SK-N-DZ (cell line): ENCODE measurements at regions not wholly inside any gene's neighbourhood (a gene's known extent, or its start where the extent isn't known, plus 50 kb on each side); places are given as distances from the start of the nearest gene placed in this dataset.

Experiments used
- DNase-seq: peaks from one replicate; pipeline ENCODE4 v3.0.0-alpha.2; 2015; ENCODE audit warnings: low spot score

GRCh38 chr6:168384045-168385036 lies 56.6 kb upstream of the SMOC2 start:
- no peak for DNase-seq

DNA sequence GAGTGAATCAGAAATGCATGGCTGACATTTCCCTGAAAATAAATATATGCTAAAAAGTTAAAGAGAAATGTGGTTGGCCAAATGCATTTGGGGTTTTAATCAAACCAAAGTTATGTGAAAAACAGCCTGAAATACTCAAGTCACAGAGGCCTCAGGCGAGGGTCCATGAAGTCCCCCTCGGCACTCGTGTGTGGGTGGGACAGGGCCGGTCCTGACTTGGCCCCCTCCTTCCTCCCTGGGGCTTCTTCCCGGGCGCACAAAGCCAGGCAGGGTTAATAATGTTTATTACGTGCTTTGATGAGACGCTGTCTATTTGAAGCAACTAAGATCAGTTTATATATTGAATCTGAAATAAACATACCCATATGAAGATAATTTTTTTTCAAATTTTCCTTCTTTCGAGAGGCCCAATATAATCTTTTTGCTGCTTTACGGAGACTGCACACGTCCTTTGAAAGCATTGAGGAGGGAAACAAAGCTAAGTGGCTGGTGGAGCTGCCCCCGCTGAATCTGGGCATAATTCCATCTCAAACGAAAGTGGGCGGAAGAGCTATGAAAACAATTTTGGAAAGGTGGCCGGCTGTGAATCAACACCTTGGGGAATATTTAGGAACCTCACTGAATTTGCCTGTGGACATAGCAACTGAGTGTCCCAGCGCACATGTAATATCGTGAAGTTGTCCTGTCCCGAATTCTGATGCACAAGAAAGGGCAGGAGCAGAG lies 55.8 kb upstream of the SMOC2 start:
- DNase-seq: no peak

GRCh38 chr6:168385858-168386735 lies 54.9 kb upstream of the SMOC2 start:
- no peak for DNase-seq

DNA sequence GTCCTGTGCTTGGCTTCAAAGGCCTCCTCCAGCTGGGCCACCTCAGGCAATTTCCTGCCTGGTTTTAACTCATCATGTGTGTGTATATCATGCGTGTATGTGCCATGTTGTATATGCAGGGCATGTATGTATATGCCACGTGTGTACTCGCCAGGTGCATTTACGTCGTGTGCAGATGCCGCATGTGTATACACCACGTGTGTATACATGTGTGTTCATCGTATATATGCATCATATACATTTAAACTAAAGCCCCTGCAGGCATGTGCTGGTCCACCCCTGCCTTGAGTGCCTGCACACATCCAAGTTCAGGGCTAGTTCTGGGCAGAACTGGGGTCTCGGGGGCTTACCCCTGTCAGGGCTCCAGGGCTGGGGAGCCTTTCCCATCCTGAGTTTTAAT lies 54.0 kb upstream of the SMOC2 start:
- DNase-seq: no peak

DNA sequence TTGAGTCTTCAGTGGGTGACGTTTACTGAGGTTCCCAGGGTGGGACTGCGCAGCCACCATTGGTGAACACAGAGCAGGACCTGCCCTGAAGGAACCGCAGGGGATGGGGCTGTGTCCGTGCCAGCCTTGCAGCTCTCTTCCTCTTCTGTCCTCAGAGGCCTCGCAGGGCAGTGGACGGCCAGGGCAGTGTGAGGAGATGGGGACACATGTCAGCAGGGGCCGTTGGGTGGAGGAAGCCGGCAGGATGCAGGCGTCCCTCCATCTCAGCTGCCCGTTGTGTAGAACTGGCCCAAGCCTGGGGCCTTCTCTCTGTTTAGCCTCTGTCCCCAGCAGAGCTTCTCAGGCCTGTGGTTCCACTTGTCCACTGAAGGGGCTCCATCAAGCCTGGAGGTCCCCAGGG lies 53.6 kb upstream of the SMOC2 start:
- no peak for DNase-seq

DNA sequence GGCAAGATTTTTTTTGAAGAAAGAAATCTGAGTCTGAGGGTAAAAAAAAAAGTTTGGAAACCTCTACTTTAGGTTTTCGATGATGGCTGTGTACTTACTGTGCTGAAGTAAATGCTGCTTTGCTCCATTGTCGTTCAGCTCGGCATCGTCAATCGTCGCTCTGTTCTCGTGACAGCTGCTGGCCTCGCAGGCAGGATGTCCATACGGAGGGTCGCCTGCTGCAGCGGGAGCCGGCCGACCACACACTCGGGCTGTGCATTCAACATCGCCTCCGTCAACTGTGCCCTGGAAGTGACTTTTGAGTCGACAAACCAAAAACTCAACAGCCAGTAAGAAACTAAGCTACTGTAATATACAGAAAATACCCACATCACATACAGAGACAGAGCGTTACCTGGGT lies 53.1 kb upstream of the SMOC2 start:
- no peak for DNase-seq

DNA sequence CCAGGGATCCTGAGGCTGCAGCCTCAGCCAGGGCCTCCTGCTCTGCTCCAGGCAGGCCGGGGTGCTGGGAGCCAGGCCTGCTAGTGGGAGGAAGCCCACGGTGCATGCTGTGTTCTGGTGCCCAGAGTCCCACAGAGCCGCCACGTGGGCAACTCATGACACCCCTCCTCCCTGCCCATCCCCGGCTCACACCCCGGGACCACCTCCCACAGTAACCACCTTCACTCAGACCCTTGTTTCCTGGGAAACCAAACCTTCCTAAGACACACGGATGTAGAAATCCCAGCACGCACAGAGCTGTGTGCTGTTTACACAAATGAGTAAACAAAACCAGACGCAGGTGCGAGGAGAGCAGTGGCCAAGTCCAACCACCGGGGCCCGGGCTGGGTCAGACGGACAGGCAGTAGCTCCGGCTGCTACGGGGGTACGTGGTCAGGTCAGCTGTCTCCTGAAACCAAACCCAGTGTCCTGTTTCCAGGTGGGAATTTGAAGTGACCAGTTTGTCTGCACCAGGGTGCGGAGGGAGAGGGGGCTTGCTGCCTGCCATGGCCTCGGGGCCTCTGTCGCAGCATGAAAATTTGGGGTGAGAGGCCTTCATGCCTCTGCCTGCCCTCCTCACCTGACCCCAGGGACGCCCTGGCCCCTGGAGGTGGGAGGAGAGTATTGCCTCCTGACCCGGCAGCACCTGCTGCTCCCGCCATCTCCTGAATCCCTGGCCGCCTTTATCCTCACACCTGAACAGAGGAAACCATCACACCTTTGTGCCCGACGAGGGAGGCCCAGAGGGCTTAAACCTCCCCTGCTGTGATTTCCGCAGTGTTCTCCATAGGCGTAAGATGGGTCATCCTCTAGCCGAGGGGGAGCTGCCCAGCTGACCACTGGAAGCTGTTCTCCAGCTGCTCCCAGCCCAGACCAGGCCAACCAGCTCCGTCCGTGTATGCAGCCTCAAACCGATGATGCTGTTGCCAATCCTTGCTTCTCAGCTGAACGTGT lies 52.0 kb upstream of the SMOC2 start:
- no peak for DNase-seq

DNA sequence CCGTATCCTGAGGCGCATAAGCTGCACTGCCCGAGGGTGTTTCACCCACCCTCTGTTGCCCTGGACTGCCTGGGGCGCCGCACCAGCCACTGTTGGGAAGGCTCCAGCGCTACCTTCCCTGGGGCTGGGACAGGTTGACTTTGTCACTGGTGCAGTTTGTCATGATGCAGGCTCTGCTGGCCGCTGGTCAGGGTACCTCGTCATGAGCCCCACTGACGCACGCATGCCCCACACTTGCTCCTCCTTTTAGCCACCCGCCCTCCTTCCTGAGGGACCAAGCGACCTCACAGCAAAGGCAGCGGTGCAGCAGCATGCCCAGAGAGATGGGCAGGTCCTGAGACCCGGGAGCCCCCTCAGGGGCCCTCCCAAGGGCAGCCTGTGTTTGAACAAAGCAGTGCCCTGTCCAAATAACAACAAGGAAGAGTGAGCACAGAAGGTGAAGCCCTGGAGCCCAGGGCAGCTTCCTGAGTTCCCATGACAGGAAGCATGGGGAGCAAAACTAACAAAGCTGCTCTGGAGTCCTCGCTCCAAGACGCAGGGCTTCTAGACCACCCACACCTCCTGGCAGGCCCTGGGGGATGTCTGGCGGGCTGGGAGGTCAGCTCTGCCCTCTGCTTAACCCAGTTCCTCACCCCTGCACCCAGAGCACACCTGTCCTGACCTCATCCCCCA lies 50.1 kb upstream of the SMOC2 start:
- DNase-seq: no peak
